ENCODE measurements at regions not wholly inside any gene's neighbourhood (a gene's known extent, or its start where the extent isn't known, plus 50 kb on each side); places are given as distances from the start of the nearest gene placed in this dataset.

- ChIA-PET CTCF (no interaction called here), POLR2A (no interaction called here)
- H3K27ac ChIP-seq (ENCODE audit: low read depth, low read length): no peak overlapping the region
- no peak for TF ChIP-seq CTCF (IDR thresholded peaks at IDR 0.05; ENCODE audit: low read depth, low read length)
- no peak overlapping the region for H3K4me3 ChIP-seq (ENCODE audit: low read depth, low read length)
- no peaks in the 10 kb centered on the region for H3K27me3 ChIP-seq (ENCODE audit: control insufficient read depth, insufficient read depth, low read length)
- H3K9me3 ChIP-seq (ENCODE audit: control insufficient read depth, insufficient read depth, low read length): peaks cover 78% of the 10 kb centered on the region
- no peak for DNase-seq (ENCODE audit: low read depth, low spot score)
These were observed 114.7 kb downstream of the ERMARD start for GRCh38 chr6:169866140-169866534.

DNA sequence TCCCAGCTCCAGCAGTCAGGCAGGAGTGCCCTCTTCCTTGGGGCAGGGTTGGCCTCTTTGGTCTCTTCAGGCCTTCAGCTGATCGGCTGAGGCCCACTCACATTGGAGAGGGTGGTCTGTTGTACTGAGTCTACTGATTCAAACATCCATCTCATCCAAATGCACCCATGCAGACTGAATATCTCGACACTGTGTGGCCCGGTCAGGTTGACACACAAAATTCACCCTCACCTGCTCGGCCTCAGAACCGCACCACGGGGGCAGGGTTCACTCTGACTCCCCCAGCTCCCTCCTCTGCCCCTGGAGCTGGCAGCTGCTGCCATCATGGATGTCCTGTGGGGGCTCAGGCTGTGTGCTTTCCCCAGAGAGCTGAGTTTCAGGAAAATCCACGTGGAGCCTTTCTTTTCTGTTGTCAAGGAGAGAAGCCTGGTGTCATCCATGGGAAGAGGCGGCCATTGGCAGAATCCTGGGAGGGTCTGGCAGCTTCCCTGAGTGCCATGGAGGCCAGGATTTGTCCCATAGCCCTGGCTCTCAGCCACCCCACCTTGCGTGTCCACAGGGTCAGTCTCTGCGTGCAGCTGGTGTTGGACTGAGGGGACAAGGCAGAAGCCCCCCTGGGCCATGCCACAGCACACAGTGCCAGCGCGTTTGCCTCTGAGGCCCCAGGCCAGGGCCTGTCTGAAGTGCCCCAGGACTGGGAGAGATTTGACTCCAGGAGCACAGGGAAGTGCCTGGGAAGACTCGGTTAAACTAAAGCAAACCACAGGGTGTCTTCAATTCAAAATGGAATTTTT, 114.1 kb downstream of the ERMARD start:
- ChIA-PET CTCF (no interaction called here), POLR2A (no interaction called here)
- H3K27ac ChIP-seq (ENCODE audit: low read depth, low read length): no peak overlapping the region
- no peak for DNase-seq (ENCODE audit: low read depth, low spot score)
- TF ChIP-seq CTCF (IDR thresholded peaks at IDR 0.05; ENCODE audit: low read depth, low read length): no peak
- no peak overlapping the region for H3K4me3 ChIP-seq (ENCODE audit: low read depth, low read length)
- no peaks in the 10 kb centered on the region for H3K27me3 ChIP-seq (ENCODE audit: control insufficient read depth, insufficient read depth, low read length)
- peaks cover 79% of the 10 kb centered on the region for H3K9me3 ChIP-seq (ENCODE audit: control insufficient read depth, insufficient read depth, low read length)

- TF ChIP-seq CTCF (IDR thresholded peaks at IDR 0.05; ENCODE audit: low read depth, low read length): no peak
- H3K9me3 ChIP-seq (ENCODE audit: control insufficient read depth, insufficient read depth, low read length): peaks cover 88% of the 10 kb centered on the region
- ChIA-PET CTCF (no interaction called here), POLR2A (no interaction called here)
- no peak overlapping the region for H3K4me3 ChIP-seq (ENCODE audit: low read depth, low read length)
- no peak overlapping the region for H3K27ac ChIP-seq (ENCODE audit: low read depth, low read length)
- no peak for DNase-seq (ENCODE audit: low read depth, low spot score)
- H3K27me3 ChIP-seq (ENCODE audit: control insufficient read depth, insufficient read depth, low read length): no peaks in the 10 kb centered on the region
These were observed 113.0 kb downstream of the ERMARD start for GRCh38 chr6:169864148-169865020.

- Histone ChIP-seq H3K27me3 (ENCODE audit: control insufficient read depth, insufficient read depth, low read length) (no peaks in the 10 kb centered on the region), H3K4me3 (ENCODE audit: low read depth, low read length) (no peak overlapping the region), H3K9me3 (ENCODE audit: control insufficient read depth, insufficient read depth, low read length) (peaks cover 91% of the 10 kb centered on the region), H3K27ac (ENCODE audit: low read depth, low read length) (no peak overlapping the region)
- ChIA-PET CTCF (no interaction called here), POLR2A (no interaction called here)
- DNase-seq (ENCODE audit: low read depth, low spot score): no peak
- no peak for TF ChIP-seq CTCF (IDR thresholded peaks at IDR 0.05; ENCODE audit: low read depth, low read length)
These were observed 112.3 kb downstream of the ERMARD start for GRCh38 chr6:169863710-169864109.
